HEK293 (cell line): ENCODE measurements at regions not wholly inside any gene's neighbourhood (a gene's known extent, or its start where the extent isn't known, plus 50 kb on each side); places are given as distances from the start of the nearest gene placed in this dataset.
"Not testable (repeated sequence)": the region's sequence is repeated elsewhere in the genome, so short reads cannot be mapped to it uniquely, and the experiment has no call there.

Experiments
- CTCF ChIA-PET: fragments of 350-600 bp; formaldehyde crosslinking; extraction: SDS; loops from one replicate; lab custom pipeline; 2021; ENCODE audit warnings: antibody characterized with exemption; lab: Yijun Ruan, JAX
- POLR2A ChIA-PET: fragments of 300-600 bp; formaldehyde crosslinking; extraction: SDS; loops from one replicate; lab custom pipeline; 2020; ENCODE audit warnings: antibody characterized with exemption, inconsistent platforms; lab: Yijun Ruan, JAX
- H3K27ac ChIP-seq: fragments of 200-500 bp; sonication (Bioruptor generic); 2 replicates; pipeline ENCODE4 v1.5.1; 2014; ENCODE audit warnings: low read depth, low read length, control low read depth, inconsistent platforms; ENCODE audit errors: extremely low read depth
- H3K36me3 ChIP-seq, 2 experiments: fragments of 200-500 bp in 1 of 2; sonication (Bioruptor generic) in 1 of 2; 1 replicate in 1 of 2; 2 replicates in 1 of 2; pipeline ENCODE4 v1.5.1; 2014 to 2017; ENCODE audit warnings: inconsistent platforms in 2 of 2, low read length in 2 of 2; ENCODE audit not compliant: control insufficient read depth in 2 of 2, insufficient read depth in 1 of 2
- H3K4me1 ChIP-seq: fragments of 200-500 bp; sonication (Bioruptor generic); 2 replicates; pipeline ENCODE4 v1.5.1; 2014; ENCODE audit warnings: mild to moderate bottlenecking, low read length, inconsistent platforms; ENCODE audit not compliant: control insufficient read depth, insufficient read depth
- H3K4me3 ChIP-seq: 2 replicates; pipeline ENCODE4 v1.5.1; 2011; ENCODE audit warnings: low read depth, mild to moderate bottlenecking, control low read depth, low read length, moderate library complexity
- H3K9me3 ChIP-seq: fragments of 200-500 bp; sonication (Bioruptor generic); 2 replicates; pipeline ENCODE4 v1.5.1; 2014; ENCODE audit warnings: low read depth, low read length, inconsistent platforms; ENCODE audit not compliant: control insufficient read depth, insufficient read depth
- GLI4 ChIP-seq: fragments of 450-650 bp; formaldehyde crosslinking; IDR thresholded peaks from 2 replicates; pipeline ENCODE4 v1.5.1; 2016; ENCODE audit warnings: missing biosample characterization, missing genetic modification characterization
- REPIN1 ChIP-seq: fragments of 450-650 bp; formaldehyde crosslinking; IDR thresholded peaks from 2 replicates; pipeline ENCODE4 v1.5.1; 2017; ENCODE audit warnings: missing biosample characterization, missing genetic modification characterization, low read depth
- ZFP3 ChIP-seq: fragments of 450-650 bp; formaldehyde crosslinking; IDR thresholded peaks from 2 replicates; pipeline ENCODE4 v1.5.1; 2016; ENCODE audit warnings: low read depth, missing biosample characterization, missing genetic modification characterization
- ZIC2 ChIP-seq: fragments of 450-650 bp; formaldehyde crosslinking; IDR thresholded peaks from 2 replicates; pipeline ENCODE4 v1.5.1; 2016; ENCODE audit warnings: missing biosample characterization, missing genetic modification characterization
- ZNF114 ChIP-seq: fragments of 450-650 bp; formaldehyde crosslinking; IDR thresholded peaks from 2 replicates; pipeline ENCODE4 v1.5.0; 2017; ENCODE audit warnings: missing biosample characterization, missing genetic modification characterization
- ZNF146 ChIP-seq: fragments of 450-650 bp; formaldehyde crosslinking; IDR thresholded peaks from 2 replicates; pipeline ENCODE4 v1.5.1; 2016; ENCODE audit warnings: missing biosample characterization, missing genetic modification characterization
- ZNF2 ChIP-seq: fragments of 450-650 bp; formaldehyde crosslinking; IDR thresholded peaks from 2 replicates; pipeline ENCODE4 v1.5.1; 2016; ENCODE audit warnings: missing biosample characterization, missing genetic modification characterization
- ZNF202 ChIP-seq: fragments of 450-650 bp; formaldehyde crosslinking; IDR thresholded peaks from 2 replicates; pipeline ENCODE4 v1.5.1; 2016; ENCODE audit warnings: missing biosample characterization, missing genetic modification characterization, borderline replicate concordance
- ZNF221 ChIP-seq: fragments of 450-650 bp; formaldehyde crosslinking; IDR thresholded peaks from 2 replicates; pipeline ENCODE4 v1.5.1; 2017; ENCODE audit warnings: missing biosample characterization, missing genetic modification characterization, borderline replicate concordance
- ZNF37A ChIP-seq: fragments of 450-650 bp; IDR thresholded peaks from 2 replicates; pipeline ENCODE4 v1.5.1; 2018; ENCODE audit warnings: missing biosample characterization, missing genetic modification characterization
- ZNF510 ChIP-seq: fragments of 450-650 bp; formaldehyde crosslinking; IDR thresholded peaks from 2 replicates; pipeline ENCODE4 v1.5.1; 2018; ENCODE audit warnings: mild to moderate bottlenecking, missing genetic modification characterization, missing biosample characterization; ENCODE audit not compliant: insufficient replicate concordance
- ZNF514 ChIP-seq: fragments of 450-650 bp; formaldehyde crosslinking; IDR thresholded peaks from 2 replicates; pipeline ENCODE4 v1.5.1; 2016; ENCODE audit warnings: missing biosample characterization, missing genetic modification characterization
- ZNF571 ChIP-seq: fragments of 450-650 bp; formaldehyde crosslinking; IDR thresholded peaks from 2 replicates; pipeline ENCODE4 v1.5.0; 2017; ENCODE audit warnings: missing biosample characterization, missing genetic modification characterization
- ZNF623 ChIP-seq: fragments of 450-650 bp; formaldehyde crosslinking; IDR thresholded peaks from 2 replicates; pipeline ENCODE4 v1.5.1; 2016; ENCODE audit warnings: missing biosample characterization, missing genetic modification characterization
- ZNF677 ChIP-seq: fragments of 450-650 bp; IDR thresholded peaks from 2 replicates; pipeline ENCODE4 v1.5.0; 2018; ENCODE audit warnings: missing biosample characterization, mild to moderate bottlenecking, missing genetic modification characterization, moderate library complexity
- ZNF785 ChIP-seq: fragments of 450-650 bp; formaldehyde crosslinking; IDR thresholded peaks from 2 replicates; pipeline ENCODE4 v1.5.1; 2016; ENCODE audit warnings: missing biosample characterization, missing genetic modification characterization
- ZNF830 ChIP-seq: fragments of 450-650 bp; IDR thresholded peaks from 2 replicates; pipeline ENCODE4 v1.5.0; 2018; ENCODE audit warnings: missing biosample characterization, missing genetic modification characterization, low read depth, mild to moderate bottlenecking, moderate library complexity
- ZSCAN16 ChIP-seq: fragments of 450-650 bp; formaldehyde crosslinking; IDR thresholded peaks from 2 replicates; pipeline ENCODE4 v1.5.1; 2016; ENCODE audit warnings: missing biosample characterization, missing genetic modification characterization
- ZSCAN30 ChIP-seq: fragments of 450-650 bp; IDR thresholded peaks from 2 replicates; pipeline ENCODE4 v1.5.1; 2018; ENCODE audit warnings: missing biosample characterization, mild to moderate bottlenecking, missing genetic modification characterization, moderate library complexity
- TF ChIP-seq, protein P1 (sequence below): fragments of 450-650 bp; formaldehyde crosslinking; IDR thresholded peaks from 2 replicates; pipeline ENCODE4 v1.5.1; 2016; ENCODE audit warnings: missing biosample characterization, missing genetic modification characterization
- TF ChIP-seq, protein P2 (sequence below): fragments of 450-650 bp; IDR thresholded peaks from 2 replicates; pipeline ENCODE4 v1.5.1; 2018; ENCODE audit warnings: missing biosample characterization, missing genetic modification characterization
- TF ChIP-seq, protein P3 (sequence below): fragments of 450-650 bp; formaldehyde crosslinking; IDR thresholded peaks from 2 replicates; pipeline ENCODE4 v1.5.1; 2016; ENCODE audit warnings: missing biosample characterization, missing genetic modification characterization
- TF ChIP-seq, protein P4 (sequence below): fragments of 450-650 bp; formaldehyde crosslinking; IDR thresholded peaks from 2 replicates; pipeline ENCODE4 v1.5.1; 2016; ENCODE audit warnings: missing biosample characterization, missing genetic modification characterization, borderline replicate concordance
- TF ChIP-seq, protein P5 (sequence below): sonication (generic); formaldehyde crosslinking; IDR thresholded peaks from 2 replicates; pipeline ENCODE4 v1.8.1; 2022; ENCODE audit warnings: mild to moderate bottlenecking, moderate library complexity, missing genetic modification reagents
- TF ChIP-seq, protein P6 (sequence below): fragments of 450-650 bp; formaldehyde crosslinking; IDR thresholded peaks from 2 replicates; pipeline ENCODE4 v1.5.1; 2017; ENCODE audit warnings: missing biosample characterization, missing genetic modification characterization

DNA sequence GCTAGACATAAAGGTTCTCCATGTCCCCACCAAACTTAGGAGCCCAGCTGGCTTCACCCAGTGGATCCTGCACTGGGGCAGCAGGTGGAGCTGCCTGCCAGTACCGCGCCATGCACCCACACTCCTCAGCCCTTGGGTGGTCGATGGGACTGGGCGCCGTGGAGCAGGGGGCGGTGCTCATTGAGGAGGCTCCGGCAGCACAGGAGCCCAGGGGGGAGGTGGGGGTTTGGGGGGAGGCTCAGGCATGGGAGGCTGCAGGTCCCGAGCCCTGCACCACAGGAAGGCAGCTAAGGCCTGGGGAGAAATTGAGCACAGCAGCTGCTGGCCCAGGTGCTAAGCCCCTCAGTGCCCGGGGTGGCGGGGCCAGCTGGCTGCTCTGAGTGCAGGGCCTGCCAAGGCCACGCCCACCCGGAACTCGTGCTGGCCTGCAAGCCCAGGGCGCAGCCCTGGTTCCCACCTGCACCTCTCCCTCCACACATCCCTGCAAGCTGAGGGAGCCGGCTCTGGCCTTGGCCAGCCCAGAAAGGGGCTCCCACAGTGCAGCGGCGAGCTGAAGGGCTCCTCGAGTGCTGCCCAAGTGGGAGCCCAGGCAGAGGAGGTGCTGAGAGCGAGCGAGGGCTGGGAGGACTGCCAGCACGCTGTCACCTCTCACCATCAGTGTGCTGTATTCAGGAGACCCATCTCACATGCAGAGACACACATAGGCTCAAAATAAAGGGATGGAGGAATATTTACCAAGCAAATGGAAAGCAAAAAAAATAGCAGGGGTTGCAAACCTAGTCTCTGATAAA lies 422.5 kb downstream of the NUP35 start:
- H3K4me1 ChIP-seq, H3K9me3 ChIP-seq, POLR2A ChIA-PET, H3K27ac ChIP-seq, CTCF ChIA-PET, H3K4me3 ChIP-seq, H3K36me3 ChIP-seq: not testable (repeated sequence)

DNA sequence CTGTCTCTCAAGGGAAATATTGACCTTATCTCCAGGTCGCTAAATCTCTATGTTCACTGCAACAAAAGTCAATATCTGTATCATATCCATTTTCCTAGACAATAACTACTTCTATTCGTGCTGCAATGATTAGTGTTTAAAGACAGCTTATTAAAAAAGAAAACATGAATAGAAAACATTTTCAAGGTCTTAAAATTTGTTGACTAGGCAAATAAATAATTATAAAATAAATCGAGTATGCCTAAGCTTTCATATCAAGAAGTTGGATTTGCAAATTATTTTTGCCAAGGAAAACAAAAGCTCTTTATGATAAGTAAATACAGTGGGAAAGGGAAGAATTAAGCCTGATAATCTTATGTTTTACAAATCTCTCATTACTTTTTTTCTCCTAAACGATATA lies 428.5 kb downstream of the NUP35 start:
- no peaks in the 10 kb centered on the region for H3K4me1 ChIP-seq
- ChIA-PET POLR2A (no interaction called here), CTCF (no interaction called here)
- H3K36me3 ChIP-seq, result no peaks in the 10 kb centered on the region
- no peak for TF ChIP-seq ZNF830
- TF ChIP-seq ZNF2, result no peak
- TF ChIP-seq ZNF571 (tag by site-specific recombination), result no peak
- no peak for TF ChIP-seq ZNF514
- no peak for TF ChIP-seq ZIC2
- no peak for TF ChIP-seq ZNF146
- no peak for TF ChIP-seq ZNF785
- no peak for TF ChIP-seq GLI4 (tag by site-specific recombination)
- TF ChIP-seq REPIN1 (tag by site-specific recombination), result no peak
- no peak for TF ChIP-seq ZNF677 (tag by site-specific recombination)
- TF ChIP-seq, protein P1, sequence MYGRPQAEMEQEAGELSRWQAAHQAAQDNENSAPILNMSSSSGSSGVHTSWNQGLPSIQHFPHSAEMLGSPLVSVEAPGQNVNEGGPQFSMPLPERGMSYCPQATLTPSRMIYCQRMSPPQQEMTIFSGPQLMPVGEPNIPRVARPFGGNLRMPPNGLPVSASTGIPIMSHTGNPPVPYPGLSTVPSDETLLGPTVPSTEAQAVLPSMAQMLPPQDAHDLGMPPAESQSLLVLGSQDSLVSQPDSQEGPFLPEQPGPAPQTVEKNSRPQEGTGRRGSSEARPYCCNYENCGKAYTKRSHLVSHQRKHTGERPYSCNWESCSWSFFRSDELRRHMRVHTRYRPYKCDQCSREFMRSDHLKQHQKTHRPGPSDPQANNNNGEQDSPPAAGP (tag by site-specific recombination), result no peak
- TF ChIP-seq, protein P2, sequence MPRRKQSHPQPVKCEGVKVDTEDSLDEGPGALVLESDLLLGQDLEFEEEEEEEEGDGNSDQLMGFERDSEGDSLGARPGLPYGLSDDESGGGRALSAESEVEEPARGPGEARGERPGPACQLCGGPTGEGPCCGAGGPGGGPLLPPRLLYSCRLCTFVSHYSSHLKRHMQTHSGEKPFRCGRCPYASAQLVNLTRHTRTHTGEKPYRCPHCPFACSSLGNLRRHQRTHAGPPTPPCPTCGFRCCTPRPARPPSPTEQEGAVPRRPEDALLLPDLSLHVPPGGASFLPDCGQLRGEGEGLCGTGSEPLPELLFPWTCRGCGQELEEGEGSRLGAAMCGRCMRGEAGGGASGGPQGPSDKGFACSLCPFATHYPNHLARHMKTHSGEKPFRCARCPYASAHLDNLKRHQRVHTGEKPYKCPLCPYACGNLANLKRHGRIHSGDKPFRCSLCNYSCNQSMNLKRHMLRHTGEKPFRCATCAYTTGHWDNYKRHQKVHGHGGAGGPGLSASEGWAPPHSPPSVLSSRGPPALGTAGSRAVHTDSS (tag by site-specific recombination), result no peak
- TF ChIP-seq, protein P3, sequence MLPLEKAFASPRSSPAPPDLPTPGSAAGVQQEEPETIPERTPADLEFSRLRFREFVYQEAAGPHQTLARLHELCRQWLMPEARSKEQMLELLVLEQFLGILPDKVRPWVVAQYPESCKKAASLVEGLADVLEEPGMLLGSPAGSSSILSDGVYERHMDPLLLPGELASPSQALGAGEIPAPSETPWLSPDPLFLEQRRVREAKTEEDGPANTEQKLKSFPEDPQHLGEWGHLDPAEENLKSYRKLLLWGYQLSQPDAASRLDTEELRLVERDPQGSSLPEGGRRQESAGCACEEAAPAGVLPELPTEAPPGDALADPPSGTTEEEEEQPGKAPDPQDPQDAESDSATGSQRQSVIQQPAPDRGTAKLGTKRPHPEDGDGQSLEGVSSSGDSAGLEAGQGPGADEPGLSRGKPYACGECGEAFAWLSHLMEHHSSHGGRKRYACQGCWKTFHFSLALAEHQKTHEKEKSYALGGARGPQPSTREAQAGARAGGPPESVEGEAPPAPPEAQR (tag by site-specific recombination), result no peak
- no peak for TF ChIP-seq ZNF221
- TF ChIP-seq ZNF37A (tag by site-specific recombination), result no peak
- TF ChIP-seq ZNF510, result no peak
- TF ChIP-seq, all 188 proteins: peak for 0
- no peaks in the 10 kb centered on the region for H3K9me3 ChIP-seq
- H3K4me3 ChIP-seq, result no peak overlapping the region
- no peak overlapping the region for H3K27ac ChIP-seq

DNA sequence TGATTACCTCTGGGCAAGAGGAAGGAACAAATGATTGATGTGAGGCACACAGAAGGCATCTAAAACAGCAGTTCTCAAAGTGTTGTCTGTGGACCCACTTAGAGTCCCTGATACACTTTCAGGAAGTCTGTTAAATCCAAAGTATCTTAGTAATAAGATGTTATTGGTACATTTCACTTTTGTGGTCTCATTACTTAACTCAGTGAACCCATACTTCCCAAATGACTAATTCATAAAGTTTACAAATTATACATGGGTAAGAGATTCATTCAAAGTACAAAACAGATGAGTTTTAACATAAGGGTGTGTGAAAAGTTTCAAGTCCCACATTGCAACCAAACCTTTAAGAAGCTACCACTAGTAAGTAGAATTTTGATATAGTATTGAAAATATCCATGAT lies 440.5 kb downstream of the NUP35 start:
- no peak overlapping the region for H3K4me3 ChIP-seq
- POLR2A ChIA-PET, result no interaction called here
- no peak for TF ChIP-seq ZNF623 (tag by site-specific recombination)
- TF ChIP-seq, protein P4, sequence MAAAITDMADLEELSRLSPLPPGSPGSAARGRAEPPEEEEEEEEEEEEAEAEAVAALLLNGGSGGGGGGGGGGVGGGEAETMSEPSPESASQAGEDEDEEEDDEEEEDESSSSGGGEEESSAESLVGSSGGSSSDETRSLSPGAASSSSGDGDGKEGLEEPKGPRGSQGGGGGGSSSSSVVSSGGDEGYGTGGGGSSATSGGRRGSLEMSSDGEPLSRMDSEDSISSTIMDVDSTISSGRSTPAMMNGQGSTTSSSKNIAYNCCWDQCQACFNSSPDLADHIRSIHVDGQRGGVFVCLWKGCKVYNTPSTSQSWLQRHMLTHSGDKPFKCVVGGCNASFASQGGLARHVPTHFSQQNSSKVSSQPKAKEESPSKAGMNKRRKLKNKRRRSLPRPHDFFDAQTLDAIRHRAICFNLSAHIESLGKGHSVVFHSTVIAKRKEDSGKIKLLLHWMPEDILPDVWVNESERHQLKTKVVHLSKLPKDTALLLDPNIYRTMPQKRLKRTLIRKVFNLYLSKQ (tag by site-specific recombination), result no peak
- TF ChIP-seq, protein P5, sequence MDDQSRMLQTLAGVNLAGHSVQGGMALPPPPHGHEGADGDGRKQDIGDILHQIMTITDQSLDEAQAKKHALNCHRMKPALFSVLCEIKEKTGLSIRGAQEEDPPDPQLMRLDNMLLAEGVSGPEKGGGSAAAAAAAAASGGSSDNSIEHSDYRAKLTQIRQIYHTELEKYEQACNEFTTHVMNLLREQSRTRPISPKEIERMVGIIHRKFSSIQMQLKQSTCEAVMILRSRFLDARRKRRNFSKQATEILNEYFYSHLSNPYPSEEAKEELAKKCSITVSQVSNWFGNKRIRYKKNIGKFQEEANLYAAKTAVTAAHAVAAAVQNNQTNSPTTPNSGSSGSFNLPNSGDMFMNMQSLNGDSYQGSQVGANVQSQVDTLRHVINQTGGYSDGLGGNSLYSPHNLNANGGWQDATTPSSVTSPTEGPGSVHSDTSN, result no peak
- no peak for TF ChIP-seq ZFP3 (tag by site-specific recombination)
- TF ChIP-seq, protein P6, sequence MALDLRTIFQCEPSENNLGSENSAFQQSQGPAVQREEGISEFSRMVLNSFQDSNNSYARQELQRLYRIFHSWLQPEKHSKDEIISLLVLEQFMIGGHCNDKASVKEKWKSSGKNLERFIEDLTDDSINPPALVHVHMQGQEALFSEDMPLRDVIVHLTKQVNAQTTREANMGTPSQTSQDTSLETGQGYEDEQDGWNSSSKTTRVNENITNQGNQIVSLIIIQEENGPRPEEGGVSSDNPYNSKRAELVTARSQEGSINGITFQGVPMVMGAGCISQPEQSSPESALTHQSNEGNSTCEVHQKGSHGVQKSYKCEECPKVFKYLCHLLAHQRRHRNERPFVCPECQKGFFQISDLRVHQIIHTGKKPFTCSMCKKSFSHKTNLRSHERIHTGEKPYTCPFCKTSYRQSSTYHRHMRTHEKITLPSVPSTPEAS (tag by site-specific recombination), result no peak
- no peak for TF ChIP-seq ZSCAN16
- TF ChIP-seq REPIN1 (tag by site-specific recombination), result no peak
- no peak for TF ChIP-seq ZNF677 (tag by site-specific recombination)
- TF ChIP-seq ZNF202, result no peak
- TF ChIP-seq ZNF114 (tag by site-specific recombination), result no peak
- TF ChIP-seq ZSCAN30 (tag by site-specific recombination), result no peak

More for the DNA sequence above, 440.5 kb downstream of the NUP35 start:
- H3K9me3 ChIP-seq, result no peaks in the 10 kb centered on the region
- H3K4me1 ChIP-seq, result no peaks in the 10 kb centered on the region
- CTCF ChIA-PET, result interaction anchor here (0.6 kb wide), 1 partner anchor 47 kb away, joined by 3 read pairs; no protein-coding TSS in a partner anchor
- no peak overlapping the region for H3K27ac ChIP-seq
- no peaks in the 10 kb centered on the region for H3K36me3 ChIP-seq
